GM23338 (cell line): ENCODE measurements at regions not wholly inside any gene's neighbourhood (a gene's known extent, or its start where the extent isn't known, plus 50 kb on each side); places are given as distances from the start of the nearest gene placed in this dataset.

Experiments
- ATAC-seq: fragments of 200-7000 bp; cut with Tn5 transposase; 3 replicates; pipeline ENCODE4 v1.9.1; 2020
- DNase-seq: peaks from one replicate; pipeline ENCODE4 v3.0.0-alpha.2; 2015; ENCODE audit warnings: low spot score
- H2AFZ ChIP-seq: fragments of 200-600 bp; sonication (generic); 2 replicates; pipeline ENCODE4 v1.8.0; 2016; ENCODE audit warnings: antibody characterized with exemption, mild to moderate bottlenecking, moderate library complexity
- H3F3A ChIP-seq: fragments of 200-600 bp; sonication (generic); replicated peaks from 2 replicates; pipeline ENCODE4 v1.8.0; 2017; ENCODE audit warnings: antibody characterized with exemption, mixed run types, low read depth
- H3K27ac ChIP-seq: fragments of 200-600 bp; sonication (generic); 2 replicates; pipeline ENCODE4 v1.6.1; 2016; ENCODE audit warnings: low read depth
- H3K27me3 ChIP-seq: fragments of 200-600 bp; sonication (generic); 2 replicates; pipeline ENCODE4 v1.8.0; 2016; ENCODE audit warnings: mild to moderate bottlenecking, mixed run types, moderate library complexity; ENCODE audit not compliant: insufficient read depth
- H3K36me3 ChIP-seq: fragments of 200-600 bp; sonication (generic); 2 replicates; pipeline ENCODE4 v1.8.0; 2016; ENCODE audit warnings: mild to moderate bottlenecking; ENCODE audit not compliant: insufficient read depth
- H3K4me1 ChIP-seq: fragments of 200-600 bp; sonication (generic); 2 replicates; pipeline ENCODE4 v1.8.0; 2016; ENCODE audit warnings: mild to moderate bottlenecking, moderate library complexity; ENCODE audit not compliant: insufficient read depth
- H3K4me2 ChIP-seq: fragments of 200-600 bp; sonication (generic); 2 replicates; pipeline ENCODE4 v1.7.1; 2017; ENCODE audit warnings: mixed run types
- H3K4me3 ChIP-seq: fragments of 200-600 bp; sonication (generic); 2 replicates; pipeline ENCODE4 v1.6.1; 2016; ENCODE audit warnings: mixed run types
- H3K79me2 ChIP-seq: fragments of 200-600 bp; sonication (generic); replicated peaks from 2 replicates; pipeline ENCODE4 v1.8.0; 2017; ENCODE audit warnings: mild to moderate bottlenecking; ENCODE audit not compliant: insufficient read depth
- H3K9me2 ChIP-seq: fragments of 200-600 bp; sonication (generic); 2 replicates; pipeline ENCODE4 v1.8.0; 2017; ENCODE audit not compliant: insufficient read depth
- H4K20me1 ChIP-seq: fragments of 200-600 bp; sonication (generic); replicated peaks from 2 replicates; pipeline ENCODE4 v1.8.0; 2017; ENCODE audit warnings: mild to moderate bottlenecking; ENCODE audit not compliant: insufficient read depth
- H3K27ac Mint-ChIP-seq: 2 replicates; pipeline ENCODE4 v1.8.0; 2020; ENCODE audit warnings: inconsistent platforms, mild to moderate bottlenecking, moderate library complexity, mixed read lengths
- H3K27me3 Mint-ChIP-seq: 3 replicates; pipeline ENCODE4 v1.8.0; 2022; ENCODE audit warnings: low read depth, mild to moderate bottlenecking, moderate library complexity, mixed read lengths, inconsistent platforms; ENCODE audit not compliant: insufficient read depth, poor library complexity
- H3K36me3 Mint-ChIP-seq: 3 replicates; pipeline ENCODE4 v1.8.0; 2021; ENCODE audit warnings: low read depth, mild to moderate bottlenecking, inconsistent platforms, moderate library complexity, mixed read lengths
- H3K4me1 Mint-ChIP-seq: 3 replicates; pipeline ENCODE4 v1.8.0; 2020; ENCODE audit warnings: mild to moderate bottlenecking, inconsistent platforms, mixed read lengths
- H3K4me3 Mint-ChIP-seq: 3 replicates; pipeline ENCODE4 v1.8.0; 2021; ENCODE audit warnings: moderate library complexity, mild to moderate bottlenecking, inconsistent platforms, mixed read lengths
- H3K9me3 Mint-ChIP-seq: 3 replicates; pipeline ENCODE4 v1.8.0; 2020; ENCODE audit warnings: moderate library complexity, mild to moderate bottlenecking, inconsistent platforms, mixed read lengths
- EZH2 ChIP-seq: fragments of 200-600 bp; sonication (generic); IDR thresholded peaks from one replicate; pipeline ENCODE4 v1.8.0; 2017; ENCODE audit warnings: antibody characterized with exemption, mild to moderate bottlenecking, low read depth; ENCODE audit not compliant: unreplicated experiment
- EZH2phosphoT487 ChIP-seq: fragments of 200-600 bp; sonication (generic); IDR thresholded peaks from one replicate; pipeline ENCODE4 v1.8.1; 2018; ENCODE audit warnings: antibody characterized with exemption; ENCODE audit not compliant: unreplicated experiment
- NANOG ChIP-seq: IDR thresholded peaks from 2 replicates; pipeline ENCODE4 v1.6.1; 2016; ENCODE audit warnings: antibody characterized with exemption, borderline replicate concordance
- POLR2AphosphoS5 ChIP-seq: IDR thresholded peaks from 2 replicates; pipeline ENCODE4 v1.6.1; 2016; ENCODE audit warnings: antibody characterized with exemption, low read depth
- STAT1 ChIP-seq: IDR thresholded peaks from one replicate; pipeline ENCODE4 v1.6.1; 2016; ENCODE audit warnings: antibody characterized with exemption; ENCODE audit not compliant: unreplicated experiment
- ZNF114 ChIP-seq: fragments of 250-450 bp; sonication (Bioruptor Pico); IDR thresholded peaks from 2 replicates; pipeline ENCODE4 v1.5.0; 2020; ENCODE audit warnings: mild to moderate bottlenecking, moderate library complexity
- ZNF331 ChIP-seq: fragments of 250-450 bp; sonication (Bioruptor Pico); IDR thresholded peaks from 2 replicates; pipeline ENCODE4 v1.5.0; 2020; ENCODE audit warnings: low read depth, mild to moderate bottlenecking, moderate library complexity
- TF ChIP-seq, protein P1 (sequence below), 2 experiments: fragments of 200-600 bp in 1 of 2; sonication (generic) in 1 of 2; conservative IDR thresholded peaks; 2 replicates each; pipeline versions ENCODE4 v1.5.1 to v1.6.1; 2016 to 2017; ENCODE audit warnings: antibody characterized with exemption in 2 of 2, low read depth in 2 of 2, mild to moderate bottlenecking in 2 of 2, moderate library complexity in 1 of 2
- TF ChIP-seq, protein P2 (sequence below): IDR thresholded peaks from 2 replicates; pipeline ENCODE4 v1.6.1; 2016; ENCODE audit warnings: antibody characterized with exemption
- TF ChIP-seq, protein P3 (sequence below): IDR thresholded peaks from one replicate; pipeline ENCODE4 v1.6.1; 2018; ENCODE audit warnings: antibody characterized with exemption; ENCODE audit not compliant: unreplicated experiment
- TF ChIP-seq, protein P4 (sequence below): fragments of 250-450 bp; sonication (Bioruptor Pico); IDR thresholded peaks from 2 replicates; pipeline ENCODE4 v1.5.0; 2020; ENCODE audit warnings: mild to moderate bottlenecking, moderate library complexity

DNA sequence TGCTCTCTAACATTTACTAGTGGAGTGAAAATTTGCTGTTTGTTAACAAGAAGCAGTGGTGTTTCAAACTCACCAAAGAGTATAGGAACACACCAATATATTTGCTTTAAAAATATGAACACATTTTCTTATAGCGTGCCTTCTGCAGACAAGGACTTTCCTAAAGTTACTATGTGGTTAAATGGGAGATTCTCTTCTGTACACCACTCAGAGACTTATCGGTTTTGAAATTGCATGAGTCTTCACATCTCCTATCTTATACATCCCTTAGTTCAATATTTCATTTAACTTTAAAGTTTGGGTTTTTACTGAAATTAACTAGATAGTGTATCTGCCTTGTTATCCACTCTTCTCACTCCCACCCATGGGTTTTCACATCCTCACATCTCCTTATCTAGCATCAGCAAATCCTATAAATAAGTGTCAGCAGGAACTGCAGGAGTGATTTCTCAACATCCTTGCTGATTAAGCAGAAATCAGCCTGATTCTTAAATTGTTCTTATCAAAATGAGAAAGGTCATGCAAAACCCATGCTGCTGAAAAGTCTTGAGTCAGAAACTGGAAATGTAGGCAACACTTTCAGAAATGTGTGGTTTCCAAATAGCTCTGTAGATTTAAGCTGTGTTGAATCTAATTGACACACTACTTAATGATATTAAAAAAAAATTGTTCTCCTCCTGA, 1075.6 kb upstream of the GJE1 start (continued):
- no peak for TF ChIP-seq EZH2
- TF ChIP-seq NANOG = no peak
- TF ChIP-seq POLR2AphosphoS5 = no peak
- TF ChIP-seq, protein P1, sequence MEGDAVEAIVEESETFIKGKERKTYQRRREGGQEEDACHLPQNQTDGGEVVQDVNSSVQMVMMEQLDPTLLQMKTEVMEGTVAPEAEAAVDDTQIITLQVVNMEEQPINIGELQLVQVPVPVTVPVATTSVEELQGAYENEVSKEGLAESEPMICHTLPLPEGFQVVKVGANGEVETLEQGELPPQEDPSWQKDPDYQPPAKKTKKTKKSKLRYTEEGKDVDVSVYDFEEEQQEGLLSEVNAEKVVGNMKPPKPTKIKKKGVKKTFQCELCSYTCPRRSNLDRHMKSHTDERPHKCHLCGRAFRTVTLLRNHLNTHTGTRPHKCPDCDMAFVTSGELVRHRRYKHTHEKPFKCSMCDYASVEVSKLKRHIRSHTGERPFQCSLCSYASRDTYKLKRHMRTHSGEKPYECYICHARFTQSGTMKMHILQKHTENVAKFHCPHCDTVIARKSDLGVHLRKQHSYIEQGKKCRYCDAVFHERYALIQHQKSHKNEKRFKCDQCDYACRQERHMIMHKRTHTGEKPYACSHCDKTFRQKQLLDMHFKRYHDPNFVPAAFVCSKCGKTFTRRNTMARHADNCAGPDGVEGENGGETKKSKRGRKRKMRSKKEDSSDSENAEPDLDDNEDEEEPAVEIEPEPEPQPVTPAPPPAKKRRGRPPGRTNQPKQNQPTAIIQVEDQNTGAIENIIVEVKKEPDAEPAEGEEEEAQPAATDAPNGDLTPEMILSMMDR (conservative IDR thresholded peaks at IDR 0.05; ENCODE audit: low read depth in 2 of 2) = no peak
- no peak for TF ChIP-seq STAT1
- no peak for TF ChIP-seq ZNF114
- no peak for TF ChIP-seq ZNF331 (CRISPR knock-in tag)
- TF ChIP-seq EZH2phosphoT487 = no peak
- TF ChIP-seq, protein P2, sequence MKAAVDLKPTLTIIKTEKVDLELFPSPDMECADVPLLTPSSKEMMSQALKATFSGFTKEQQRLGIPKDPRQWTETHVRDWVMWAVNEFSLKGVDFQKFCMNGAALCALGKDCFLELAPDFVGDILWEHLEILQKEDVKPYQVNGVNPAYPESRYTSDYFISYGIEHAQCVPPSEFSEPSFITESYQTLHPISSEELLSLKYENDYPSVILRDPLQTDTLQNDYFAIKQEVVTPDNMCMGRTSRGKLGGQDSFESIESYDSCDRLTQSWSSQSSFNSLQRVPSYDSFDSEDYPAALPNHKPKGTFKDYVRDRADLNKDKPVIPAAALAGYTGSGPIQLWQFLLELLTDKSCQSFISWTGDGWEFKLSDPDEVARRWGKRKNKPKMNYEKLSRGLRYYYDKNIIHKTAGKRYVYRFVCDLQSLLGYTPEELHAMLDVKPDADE = no peak

DNA sequence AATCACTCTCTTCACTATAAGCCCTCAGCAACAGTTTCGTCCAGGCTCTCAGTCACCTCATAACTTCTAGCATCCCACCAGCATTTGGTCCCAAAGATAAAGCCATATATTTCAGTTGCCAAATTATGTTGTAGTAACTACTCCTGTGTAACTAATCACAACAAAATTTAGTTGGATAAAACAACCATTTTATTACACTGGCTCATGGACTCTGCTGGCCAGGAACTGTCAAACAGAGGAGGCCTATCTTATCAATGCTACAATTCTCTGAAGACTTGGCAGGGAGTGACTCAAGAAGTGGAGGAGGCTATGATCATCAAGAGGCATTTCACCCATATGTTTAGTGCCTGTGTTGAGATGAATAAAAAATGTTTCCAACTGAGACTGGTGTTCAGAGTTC, 1082.3 kb upstream of the GJE1 start:
- H3K4me1 Mint-ChIP-seq = no peaks in the 10 kb centered on the region
- no peak overlapping the region for H3K27ac ChIP-seq
- no peak overlapping the region for H3K4me3 Mint-ChIP-seq
- H4K20me1 ChIP-seq = no peaks in the 10 kb centered on the region
- no peaks in the 10 kb centered on the region for H3K27me3 ChIP-seq
- peaks cover 21% of the 10 kb centered on the region; the same call in 2 of the 3 replicates for H3K9me3 Mint-ChIP-seq
- no peak overlapping the region for H3K4me2 ChIP-seq
- no peak for ATAC-seq
- H3K4me3 ChIP-seq = no peak overlapping the region
- peaks cover 7% of the 10 kb centered on the region; the same call in 1 of the 2 replicates for H3K36me3 ChIP-seq
- peaks cover 7% of the 10 kb centered on the region; the same call in 2 of the 3 replicates for H3K36me3 Mint-ChIP-seq
- H3K4me1 ChIP-seq = no peaks in the 10 kb centered on the region
- H3K9me2 ChIP-seq = peaks cover 8% of the 10 kb centered on the region; the same call in 1 of the 2 replicates
- H3K27me3 Mint-ChIP-seq = no peaks in the 10 kb centered on the region
- no peaks in the 10 kb centered on the region for H3K79me2 ChIP-seq
- H3K27ac Mint-ChIP-seq = no peak overlapping the region
- no peak for DNase-seq
- H3F3A ChIP-seq = no peaks in the 10 kb centered on the region
- no peak overlapping the region for H2AFZ ChIP-seq
- TF ChIP-seq, protein P3, sequence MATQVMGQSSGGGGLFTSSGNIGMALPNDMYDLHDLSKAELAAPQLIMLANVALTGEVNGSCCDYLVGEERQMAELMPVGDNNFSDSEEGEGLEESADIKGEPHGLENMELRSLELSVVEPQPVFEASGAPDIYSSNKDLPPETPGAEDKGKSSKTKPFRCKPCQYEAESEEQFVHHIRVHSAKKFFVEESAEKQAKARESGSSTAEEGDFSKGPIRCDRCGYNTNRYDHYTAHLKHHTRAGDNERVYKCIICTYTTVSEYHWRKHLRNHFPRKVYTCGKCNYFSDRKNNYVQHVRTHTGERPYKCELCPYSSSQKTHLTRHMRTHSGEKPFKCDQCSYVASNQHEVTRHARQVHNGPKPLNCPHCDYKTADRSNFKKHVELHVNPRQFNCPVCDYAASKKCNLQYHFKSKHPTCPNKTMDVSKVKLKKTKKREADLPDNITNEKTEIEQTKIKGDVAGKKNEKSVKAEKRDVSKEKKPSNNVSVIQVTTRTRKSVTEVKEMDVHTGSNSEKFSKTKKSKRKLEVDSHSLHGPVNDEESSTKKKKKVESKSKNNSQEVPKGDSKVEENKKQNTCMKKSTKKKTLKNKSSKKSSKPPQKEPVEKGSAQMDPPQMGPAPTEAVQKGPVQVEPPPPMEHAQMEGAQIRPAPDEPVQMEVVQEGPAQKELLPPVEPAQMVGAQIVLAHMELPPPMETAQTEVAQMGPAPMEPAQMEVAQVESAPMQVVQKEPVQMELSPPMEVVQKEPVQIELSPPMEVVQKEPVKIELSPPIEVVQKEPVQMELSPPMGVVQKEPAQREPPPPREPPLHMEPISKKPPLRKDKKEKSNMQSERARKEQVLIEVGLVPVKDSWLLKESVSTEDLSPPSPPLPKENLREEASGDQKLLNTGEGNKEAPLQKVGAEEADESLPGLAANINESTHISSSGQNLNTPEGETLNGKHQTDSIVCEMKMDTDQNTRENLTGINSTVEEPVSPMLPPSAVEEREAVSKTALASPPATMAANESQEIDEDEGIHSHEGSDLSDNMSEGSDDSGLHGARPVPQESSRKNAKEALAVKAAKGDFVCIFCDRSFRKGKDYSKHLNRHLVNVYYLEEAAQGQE = no peak
- TF ChIP-seq EZH2phosphoT487 = no peak
- TF ChIP-seq POLR2AphosphoS5 = no peak
- TF ChIP-seq ZNF114 = no peak
- TF ChIP-seq, protein P4, sequence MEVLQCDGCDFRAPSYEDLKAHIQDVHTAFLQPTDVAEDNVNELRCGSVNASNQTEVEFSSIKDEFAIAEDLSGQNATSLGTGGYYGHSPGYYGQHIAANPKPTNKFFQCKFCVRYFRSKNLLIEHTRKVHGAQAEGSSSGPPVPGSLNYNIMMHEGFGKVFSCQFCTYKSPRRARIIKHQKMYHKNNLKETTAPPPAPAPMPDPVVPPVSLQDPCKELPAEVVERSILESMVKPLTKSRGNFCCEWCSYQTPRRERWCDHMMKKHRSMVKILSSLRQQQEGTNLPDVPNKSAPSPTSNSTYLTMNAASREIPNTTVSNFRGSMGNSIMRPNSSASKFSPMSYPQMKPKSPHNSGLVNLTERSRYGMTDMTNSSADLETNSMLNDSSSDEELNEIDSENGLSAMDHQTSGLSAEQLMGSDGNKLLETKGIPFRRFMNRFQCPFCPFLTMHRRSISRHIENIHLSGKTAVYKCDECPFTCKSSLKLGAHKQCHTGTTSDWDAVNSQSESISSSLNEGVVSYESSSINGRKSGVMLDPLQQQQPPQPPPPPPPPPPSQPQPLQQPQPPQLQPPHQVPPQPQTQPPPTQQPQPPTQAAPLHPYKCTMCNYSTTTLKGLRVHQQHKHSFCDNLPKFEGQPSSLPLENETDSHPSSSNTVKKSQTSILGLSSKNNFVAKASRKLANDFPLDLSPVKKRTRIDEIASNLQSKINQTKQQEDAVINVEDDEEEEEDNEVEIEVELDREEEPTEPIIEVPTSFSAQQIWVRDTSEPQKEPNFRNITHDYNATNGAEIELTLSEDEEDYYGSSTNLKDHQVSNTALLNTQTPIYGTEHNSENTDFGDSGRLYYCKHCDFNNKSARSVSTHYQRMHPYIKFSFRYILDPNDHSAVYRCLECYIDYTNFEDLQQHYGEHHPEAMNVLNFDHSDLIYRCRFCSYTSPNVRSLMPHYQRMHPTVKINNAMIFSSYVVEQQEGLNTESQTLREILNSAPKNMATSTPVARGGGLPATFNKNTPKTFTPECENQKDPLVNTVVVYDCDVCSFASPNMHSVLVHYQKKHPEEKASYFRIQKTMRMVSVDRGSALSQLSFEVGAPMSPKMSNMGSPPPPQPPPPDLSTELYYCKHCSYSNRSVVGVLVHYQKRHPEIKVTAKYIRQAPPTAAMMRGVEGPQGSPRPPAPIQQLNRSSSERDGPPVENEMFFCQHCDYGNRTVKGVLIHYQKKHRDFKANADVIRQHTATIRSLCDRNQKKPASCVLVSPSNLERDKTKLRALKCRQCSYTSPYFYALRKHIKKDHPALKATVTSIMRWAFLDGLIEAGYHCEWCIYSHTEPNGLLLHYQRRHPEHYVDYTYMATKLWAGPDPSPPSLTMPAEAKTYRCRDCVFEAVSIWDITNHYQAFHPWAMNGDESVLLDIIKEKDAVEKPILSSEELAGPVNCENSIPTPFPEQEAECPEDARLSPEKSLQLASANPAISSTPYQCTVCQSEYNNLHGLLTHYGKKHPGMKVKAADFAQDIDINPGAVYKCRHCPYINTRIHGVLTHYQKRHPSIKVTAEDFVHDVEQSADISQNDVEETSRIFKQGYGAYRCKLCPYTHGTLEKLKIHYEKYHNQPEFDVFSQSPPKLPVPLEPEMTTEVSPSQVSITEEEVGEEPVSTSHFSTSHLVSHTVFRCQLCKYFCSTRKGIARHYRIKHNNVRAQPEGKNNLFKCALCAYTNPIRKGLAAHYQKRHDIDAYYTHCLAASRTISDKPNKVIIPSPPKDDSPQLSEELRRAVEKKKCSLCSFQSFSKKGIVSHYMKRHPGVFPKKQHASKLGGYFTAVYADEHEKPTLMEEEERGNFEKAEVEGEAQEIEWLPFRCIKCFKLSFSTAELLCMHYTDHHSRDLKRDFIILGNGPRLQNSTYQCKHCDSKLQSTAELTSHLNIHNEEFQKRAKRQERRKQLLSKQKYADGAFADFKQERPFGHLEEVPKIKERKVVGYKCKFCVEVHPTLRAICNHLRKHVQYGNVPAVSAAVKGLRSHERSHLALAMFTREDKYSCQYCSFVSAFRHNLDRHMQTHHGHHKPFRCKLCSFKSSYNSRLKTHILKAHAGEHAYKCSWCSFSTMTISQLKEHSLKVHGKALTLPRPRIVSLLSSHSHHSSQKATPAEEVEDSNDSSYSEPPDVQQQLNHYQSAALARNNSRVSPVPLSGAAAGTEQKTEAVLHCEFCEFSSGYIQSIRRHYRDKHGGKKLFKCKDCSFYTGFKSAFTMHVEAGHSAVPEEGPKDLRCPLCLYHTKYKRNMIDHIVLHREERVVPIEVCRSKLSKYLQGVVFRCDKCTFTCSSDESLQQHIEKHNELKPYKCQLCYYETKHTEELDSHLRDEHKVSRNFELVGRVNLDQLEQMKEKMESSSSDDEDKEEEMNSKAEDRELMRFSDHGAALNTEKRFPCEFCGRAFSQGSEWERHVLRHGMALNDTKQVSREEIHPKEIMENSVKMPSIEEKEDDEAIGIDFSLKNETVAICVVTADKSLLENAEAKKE (CRISPR knock-in tag) = no peak
